Gastrocnemius medialis (tissue), 4 donors: ENCODE measurements at regions not wholly inside any gene's neighbourhood (a gene's known extent, or its start where the extent isn't known, plus 50 kb on each side); places are given as distances from the start of the nearest gene placed in this dataset.

Source experiments
- ATAC-seq, 2 donors: fragments of 150-250 bp; one replicate each; pipeline ENCODE4 v1.9.1; 2016
- DNase-seq, 2 donors: peaks; one replicate each; pipeline ENCODE4 v3.0.0-alpha.2; 2019
- H3K27ac ChIP-seq, 4 donors: fragments of 200-600 bp; sonication (generic); 1 replicate in 1 of 4; 2 replicates in 3 of 4; pipeline ENCODE4 v1.5.1; 2016 to 2018; ENCODE audit warnings: mild to moderate bottlenecking in 2 of 4, moderate library complexity in 1 of 4
- H3K27me3 ChIP-seq, 3 donors: fragments of 200-600 bp; sonication (generic) in 2 of 3; 1 replicate in 1 of 3; 2 replicates in 2 of 3; pipeline versions ENCODE4 v1.5.1 to v1.6.0; 2016 to 2019; ENCODE audit warnings: mild to moderate bottlenecking in 1 of 3, moderate library complexity in 1 of 3
- H3K36me3 ChIP-seq, 2 donors: fragments of 200-600 bp; sonication (generic) in 1 of 2; one replicate each; pipeline ENCODE4 v1.5.1; 2017 to 2018
- H3K4me1 ChIP-seq, 2 donors: fragments of 200-600 bp; sonication (generic) in 1 of 2; one replicate each; pipeline ENCODE4 v1.5.1; 2016 to 2017; ENCODE audit warnings: mild to moderate bottlenecking in 2 of 2
- H3K4me3 ChIP-seq, 4 donors: fragments of 200-600 bp; sonication (generic) in 3 of 4; 1 replicate in 1 of 4; 2 replicates in 3 of 4; pipeline ENCODE4 v1.5.1; 2016 to 2019; ENCODE audit warnings: mild to moderate bottlenecking in 2 of 4
- H3K9me3 ChIP-seq, 3 donors: fragments of 200-600 bp; sonication (generic) in 2 of 3; 1 replicate in 1 of 3; 2 replicates in 2 of 3; pipeline ENCODE4 v1.5.1; 2016 to 2019
- POLR2A ChIP-seq, 2 donors: fragments of 450-650 bp; IDR thresholded peaks; one replicate each; pipeline ENCODE4 v1.6.1; 2017; ENCODE audit warnings: antibody characterized with exemption in 2 of 2, mild to moderate bottlenecking in 2 of 2, moderate library complexity in 2 of 2
- in situ Hi-C, 4 donors: fragments of 200-750 bp; cut with MboI; loops; one replicate each; pipeline versions ENCODE4 v1.15.0 to v1.8.0; 2017; ENCODE audit warnings: low sequenced_read_pairs in 4 of 4
- intact Hi-C: fragments of 100-400 bp; cut with DNase I; formaldehyde crosslinking; loops from one replicate; pipeline ENCODE4 v1.15.1; 2023; ENCODE audit warnings: low total_unique reads
- TF ChIP-seq, protein P1 (sequence below), 5 experiments: fragments of 450-650 bp in 3 of 5; fragments of 200-600 bp in 2 of 5; sonication (generic) in 2 of 5; IDR thresholded peaks in 4 of 5; conservative IDR thresholded peaks in 1 of 5; 1 replicate in 4 of 5; 2 replicates in 1 of 5; pipeline ENCODE4 v1.5.1; 2016 to 2019; ENCODE audit warnings: antibody characterized with exemption in 5 of 5, mild to moderate bottlenecking in 3 of 5, moderate library complexity in 3 of 5

DNA sequence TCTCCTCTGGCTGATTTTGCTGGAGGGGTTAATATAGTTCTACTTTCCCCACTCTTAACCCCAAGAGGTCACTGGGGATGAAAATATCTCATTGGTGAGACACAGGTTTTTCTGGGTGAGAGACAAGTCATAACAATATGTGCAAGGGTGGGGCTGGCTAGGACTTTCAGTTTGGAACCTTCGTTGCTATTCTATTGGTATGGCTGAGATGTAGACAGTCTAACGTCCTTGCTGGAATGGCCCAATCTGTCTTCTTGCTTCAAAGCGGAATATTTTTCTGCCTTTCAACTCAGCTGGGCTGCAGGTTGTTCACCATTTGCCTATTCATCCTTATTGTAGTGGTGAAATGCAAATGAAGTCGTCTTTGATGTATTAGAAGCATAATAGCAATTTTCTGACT lies 267.3 kb upstream of the MKI67 start:
- no peak for TF ChIP-seq POLR2A (IDR thresholded peaks at IDR 0.05)
- TF ChIP-seq, protein P1, sequence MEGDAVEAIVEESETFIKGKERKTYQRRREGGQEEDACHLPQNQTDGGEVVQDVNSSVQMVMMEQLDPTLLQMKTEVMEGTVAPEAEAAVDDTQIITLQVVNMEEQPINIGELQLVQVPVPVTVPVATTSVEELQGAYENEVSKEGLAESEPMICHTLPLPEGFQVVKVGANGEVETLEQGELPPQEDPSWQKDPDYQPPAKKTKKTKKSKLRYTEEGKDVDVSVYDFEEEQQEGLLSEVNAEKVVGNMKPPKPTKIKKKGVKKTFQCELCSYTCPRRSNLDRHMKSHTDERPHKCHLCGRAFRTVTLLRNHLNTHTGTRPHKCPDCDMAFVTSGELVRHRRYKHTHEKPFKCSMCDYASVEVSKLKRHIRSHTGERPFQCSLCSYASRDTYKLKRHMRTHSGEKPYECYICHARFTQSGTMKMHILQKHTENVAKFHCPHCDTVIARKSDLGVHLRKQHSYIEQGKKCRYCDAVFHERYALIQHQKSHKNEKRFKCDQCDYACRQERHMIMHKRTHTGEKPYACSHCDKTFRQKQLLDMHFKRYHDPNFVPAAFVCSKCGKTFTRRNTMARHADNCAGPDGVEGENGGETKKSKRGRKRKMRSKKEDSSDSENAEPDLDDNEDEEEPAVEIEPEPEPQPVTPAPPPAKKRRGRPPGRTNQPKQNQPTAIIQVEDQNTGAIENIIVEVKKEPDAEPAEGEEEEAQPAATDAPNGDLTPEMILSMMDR (IDR thresholded peaks at IDR 0.05 in 4 of 5, conservative IDR thresholded peaks at IDR 0.05 in 1 of 5) = no peak
- no peaks in the 10 kb centered on the region for H3K9me3 ChIP-seq
- H3K4me1 ChIP-seq = peaks cover 7 to 18% of the 10 kb centered on the region in 2 donors
- in situ Hi-C loops = no loop called here
- intact Hi-C loops = no loop called here
- H3K27me3 ChIP-seq = no peaks in the 10 kb centered on the region
- no peak overlapping the region for H3K27ac ChIP-seq
- DNase-seq (no peak), ATAC-seq (no peak)
- no peaks in the 10 kb centered on the region for H3K36me3 ChIP-seq
- H3K4me3 ChIP-seq = no peak overlapping the region

DNA sequence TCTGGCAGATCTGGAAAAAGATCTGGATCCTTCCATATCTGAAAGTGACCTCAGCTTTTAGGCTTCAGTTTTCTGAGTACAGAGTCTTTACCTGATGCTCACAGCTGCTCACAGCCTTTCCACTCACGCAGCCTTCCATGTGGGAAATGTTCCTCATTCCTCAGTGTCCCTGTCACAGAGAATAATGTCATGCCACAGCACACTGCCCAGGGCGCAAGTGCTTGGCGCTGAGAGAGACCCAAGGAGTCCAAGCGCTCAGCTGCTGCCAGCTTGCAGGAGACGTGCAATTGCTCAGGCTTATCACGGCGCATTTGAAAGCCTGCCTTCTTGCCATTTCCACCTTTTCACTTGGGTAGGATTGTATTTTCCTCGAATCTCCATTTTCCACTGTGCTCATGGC lies 271.9 kb upstream of the MKI67 start:
- Histone ChIP-seq H3K27ac (no peak overlapping the region), H3K9me3 (no peaks in the 10 kb centered on the region), H3K4me1 (peaks cover 0 to 17% of the 10 kb centered on the region in 2 donors), H3K36me3 (no peaks in the 10 kb centered on the region), H3K4me3 (no peak overlapping the region), H3K27me3 (no peaks in the 10 kb centered on the region)
- ATAC-seq (peak in 1 of 2 donors; percentile 52), DNase-seq (no peak)
- in situ Hi-C loops (no loop called here), intact Hi-C loops (no loop called here)
- TF ChIP-seq, protein P1 (IDR thresholded peaks at IDR 0.05 in 4 of 5, conservative IDR thresholded peaks at IDR 0.05 in 1 of 5) = no peak
- TF ChIP-seq POLR2A (IDR thresholded peaks at IDR 0.05) = no peak

DNA sequence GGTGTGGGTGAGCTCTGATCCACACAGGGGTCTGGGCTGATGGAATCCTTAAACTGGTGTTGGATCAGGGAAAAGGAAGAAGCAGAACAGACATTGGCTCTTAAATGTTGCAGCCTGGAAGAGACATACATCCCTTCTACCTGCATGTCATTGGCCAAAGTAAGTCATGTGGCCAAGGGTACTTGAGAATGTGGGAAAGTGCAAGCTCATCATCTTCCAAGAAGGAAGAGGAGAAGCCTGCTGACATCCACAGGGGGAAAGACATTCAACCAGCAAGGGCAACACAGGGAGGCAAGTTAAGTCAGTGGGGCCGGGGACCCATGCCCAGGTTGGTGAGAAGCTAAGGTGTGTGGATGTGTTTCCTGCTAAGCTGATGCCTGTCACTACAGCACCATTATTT lies 272.8 kb upstream of the MKI67 start:
- in situ Hi-C loops = no loop called here
- Histone ChIP-seq H3K4me3 (no peak overlapping the region), H3K27ac (no peak overlapping the region), H3K27me3 (no peaks in the 10 kb centered on the region), H3K4me1 (peaks cover 0 to 17% of the 10 kb centered on the region in 2 donors), H3K36me3 (no peaks in the 10 kb centered on the region), H3K9me3 (no peaks in the 10 kb centered on the region)
- DNase-seq (no peak), ATAC-seq (no peak)
- intact Hi-C loops = no loop called here
- TF ChIP-seq POLR2A (IDR thresholded peaks at IDR 0.05) = no peak
- TF ChIP-seq, protein P1 (IDR thresholded peaks at IDR 0.05 in 4 of 5, conservative IDR thresholded peaks at IDR 0.05 in 1 of 5) = no peak

DNA sequence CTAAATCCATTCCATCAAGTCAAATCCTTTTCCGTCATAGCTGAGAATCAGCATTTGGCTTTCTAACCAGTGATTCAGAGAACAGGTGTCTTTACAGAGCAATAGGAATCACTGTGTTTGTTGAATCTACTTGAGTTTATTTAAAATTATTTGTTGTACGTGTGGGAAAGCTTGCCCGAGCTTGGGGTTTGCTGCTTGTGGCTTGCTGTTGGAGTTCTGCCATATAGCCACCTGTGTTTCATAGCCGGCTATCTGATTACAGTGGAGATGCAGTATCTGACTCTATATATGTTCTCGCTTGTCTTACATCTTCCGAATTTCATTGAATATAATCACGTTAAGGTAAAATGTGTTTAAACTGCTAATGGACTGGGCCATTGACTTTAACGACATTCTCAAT lies 274.3 kb upstream of the MKI67 start:
- TF ChIP-seq, protein P1 (IDR thresholded peaks at IDR 0.05 in 4 of 5, conservative IDR thresholded peaks at IDR 0.05 in 1 of 5) = no peak
- no peak for TF ChIP-seq POLR2A (IDR thresholded peaks at IDR 0.05)
- Histone ChIP-seq H3K27me3 (no peaks in the 10 kb centered on the region), H3K27ac (no peak overlapping the region), H3K4me1 (peaks cover 0 to 17% of the 10 kb centered on the region in 2 donors), H3K36me3 (no peaks in the 10 kb centered on the region), H3K4me3 (no peak overlapping the region), H3K9me3 (no peaks in the 10 kb centered on the region)
- ATAC-seq (no peak), DNase-seq (no peak)
- in situ Hi-C loops (no loop called here), intact Hi-C loops (no loop called here)

DNA sequence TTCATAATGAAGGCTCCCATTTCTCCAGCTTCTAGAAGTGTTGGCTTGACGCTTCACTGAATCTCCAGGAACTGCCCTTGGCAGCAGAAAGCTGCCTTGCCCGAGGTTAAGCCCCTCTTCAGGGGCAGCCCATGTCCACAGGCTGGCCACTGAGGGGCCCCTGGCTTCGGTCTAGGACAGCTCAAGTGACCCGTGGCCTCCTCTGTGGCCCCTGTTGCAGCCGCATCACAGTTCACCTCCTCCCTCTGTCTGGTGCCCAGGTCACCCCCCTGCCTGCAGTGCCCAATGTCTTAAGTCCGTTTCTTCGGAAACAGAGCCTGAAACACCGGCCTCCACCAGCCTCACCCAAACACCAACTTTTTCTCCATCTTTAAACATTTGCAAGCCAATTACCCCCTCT lies 279.2 kb upstream of the MKI67 start:
- H3K4me1 ChIP-seq = peaks cover 0 to 5% of the 10 kb centered on the region in 2 donors

More for the DNA sequence above, 279.2 kb upstream of the MKI67 start:
- no peaks in the 10 kb centered on the region for H3K36me3 ChIP-seq
- no peaks in the 10 kb centered on the region for H3K27me3 ChIP-seq
- intact Hi-C loops = no loop called here
- no peaks in the 10 kb centered on the region for H3K9me3 ChIP-seq
- DNase-seq (no peak), ATAC-seq (no peak)
- TF ChIP-seq POLR2A (IDR thresholded peaks at IDR 0.05) = no peak
- TF ChIP-seq, protein P1 (IDR thresholded peaks at IDR 0.05 in 4 of 5, conservative IDR thresholded peaks at IDR 0.05 in 1 of 5) = no peak
- H3K27ac ChIP-seq = no peak overlapping the region
- in situ Hi-C loops = no loop called here
- no peak overlapping the region for H3K4me3 ChIP-seq
